ENCODE measurements at regions not wholly inside any gene's neighbourhood (a gene's known extent, or its start where the extent isn't known, plus 50 kb on each side); places are given as distances from the start of the nearest gene placed in this dataset.

DNA sequence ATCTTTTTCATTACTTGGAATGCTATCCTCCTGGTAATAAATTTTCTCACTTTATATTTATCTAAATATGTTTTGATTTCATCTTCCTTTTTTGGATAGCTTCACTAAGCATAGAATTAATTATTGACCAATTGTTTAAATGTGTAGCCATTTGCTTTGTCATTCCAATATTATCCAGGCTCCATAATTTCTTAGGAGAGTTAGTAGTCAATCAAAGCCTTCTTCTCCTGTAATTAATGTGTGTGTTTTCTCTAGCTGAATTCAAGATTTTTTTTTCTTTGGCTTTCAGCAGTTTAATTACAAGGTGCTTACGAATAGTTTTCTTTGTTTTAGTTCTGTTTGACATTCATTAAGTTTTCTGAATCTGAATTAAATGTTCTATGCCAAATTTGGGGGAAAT, 545.9 kb upstream of the CELF2 start:
- Histone ChIP-seq H3K9me3 (0 out of 2 replicates have a peak, but pooled peaks cover 6% of the 10 kb centered on the region), H3K27me3 (replicated peaks; ENCODE audit: control insufficient read depth, insufficient read depth, low read length) (no peaks in the 10 kb centered on the region), H3K4me1 (peaks cover 8% of the 10 kb centered on the region), H3K4me3 (ENCODE audit: low read depth, low read length) (no peak overlapping the region), H3K36me3 (ENCODE audit: control insufficient read depth, insufficient read depth, low read length) (no peaks in the 10 kb centered on the region)
- Mint-ChIP-seq H3K4me3 (ENCODE audit: unreplicated experiment) (no peak overlapping the region), H3K9me3 (ENCODE audit: unreplicated experiment) (no peaks in the 10 kb centered on the region), H3K4me1 (ENCODE audit: low read depth, unreplicated experiment) (no peaks in the 10 kb centered on the region), H3K27ac (ENCODE audit: unreplicated experiment) (no peak overlapping the region), H3K36me3 (ENCODE audit: insufficient read depth, unreplicated experiment) (no peaks in the 10 kb centered on the region), H3K27me3 (ENCODE audit: insufficient read depth, unreplicated experiment) (no peaks in the 10 kb centered on the region)
- ChIA-PET CTCF (no interaction called here), POLR2A (no interaction called here)
- TF ChIP-seq, protein P1, sequence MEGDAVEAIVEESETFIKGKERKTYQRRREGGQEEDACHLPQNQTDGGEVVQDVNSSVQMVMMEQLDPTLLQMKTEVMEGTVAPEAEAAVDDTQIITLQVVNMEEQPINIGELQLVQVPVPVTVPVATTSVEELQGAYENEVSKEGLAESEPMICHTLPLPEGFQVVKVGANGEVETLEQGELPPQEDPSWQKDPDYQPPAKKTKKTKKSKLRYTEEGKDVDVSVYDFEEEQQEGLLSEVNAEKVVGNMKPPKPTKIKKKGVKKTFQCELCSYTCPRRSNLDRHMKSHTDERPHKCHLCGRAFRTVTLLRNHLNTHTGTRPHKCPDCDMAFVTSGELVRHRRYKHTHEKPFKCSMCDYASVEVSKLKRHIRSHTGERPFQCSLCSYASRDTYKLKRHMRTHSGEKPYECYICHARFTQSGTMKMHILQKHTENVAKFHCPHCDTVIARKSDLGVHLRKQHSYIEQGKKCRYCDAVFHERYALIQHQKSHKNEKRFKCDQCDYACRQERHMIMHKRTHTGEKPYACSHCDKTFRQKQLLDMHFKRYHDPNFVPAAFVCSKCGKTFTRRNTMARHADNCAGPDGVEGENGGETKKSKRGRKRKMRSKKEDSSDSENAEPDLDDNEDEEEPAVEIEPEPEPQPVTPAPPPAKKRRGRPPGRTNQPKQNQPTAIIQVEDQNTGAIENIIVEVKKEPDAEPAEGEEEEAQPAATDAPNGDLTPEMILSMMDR (IDR thresholded peaks at IDR 0.05; ENCODE audit: insufficient read depth in 1 of 2, low read depth in 1 of 2, low read length in 1 of 2, severe bottlenecking in 1 of 2, unreplicated experiment in 1 of 2) = no peak
- DNase-seq = no peak
- intact Hi-C loops (cut with micrococcal nuclease; ENCODE audit: unreplicated experiment) = no loop called here
- no TSS peak for BruUV-seq (replicated peaks)

DNA sequence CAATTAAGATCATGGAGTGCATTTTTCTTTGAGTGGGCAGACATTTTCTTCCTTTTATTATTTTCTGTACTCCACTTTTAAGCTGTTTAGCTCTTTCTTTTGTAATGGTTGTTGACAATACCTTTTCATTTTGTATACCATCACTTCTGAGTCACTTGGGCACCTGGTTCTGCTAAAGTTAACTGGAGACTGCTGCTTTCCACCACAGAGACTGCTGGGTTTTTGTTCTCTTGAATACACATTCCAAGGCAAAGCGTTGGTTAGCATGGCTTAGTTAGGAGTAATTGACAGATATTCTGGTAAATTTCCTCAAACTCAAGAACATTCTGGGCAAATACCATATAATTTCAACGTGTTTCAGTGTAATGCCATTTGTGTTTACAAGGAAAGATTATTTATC, 541.9 kb upstream of the CELF2 start:
- Mint-ChIP-seq H3K9me3 (ENCODE audit: unreplicated experiment) (no peaks in the 10 kb centered on the region), H3K27me3 (ENCODE audit: insufficient read depth, unreplicated experiment) (no peaks in the 10 kb centered on the region), H3K4me1 (ENCODE audit: low read depth, unreplicated experiment) (peaks cover 7% of the 10 kb centered on the region), H3K4me3 (ENCODE audit: unreplicated experiment) (no peak overlapping the region), H3K27ac (ENCODE audit: unreplicated experiment) (no peak overlapping the region), H3K36me3 (ENCODE audit: insufficient read depth, unreplicated experiment) (no peaks in the 10 kb centered on the region)
- no peaks in the 10 kb centered on the region for H3K27me3 ChIP-seq (replicated peaks; ENCODE audit: control insufficient read depth, insufficient read depth, low read length)
- intact Hi-C loops (cut with micrococcal nuclease; ENCODE audit: unreplicated experiment) = no loop called here
- ChIA-PET POLR2A (no interaction called here), CTCF (no interaction called here)
- no peaks in the 10 kb centered on the region for H3K36me3 ChIP-seq (ENCODE audit: control insufficient read depth, insufficient read depth, low read length)
- no peak for DNase-seq
- no peak overlapping the region for H3K4me3 ChIP-seq (ENCODE audit: low read depth, low read length)
- H3K4me1 ChIP-seq = peaks cover 8% of the 10 kb centered on the region
- BruUV-seq (replicated peaks) = no TSS peak
- TF ChIP-seq, protein P1 (IDR thresholded peaks at IDR 0.05; ENCODE audit: insufficient read depth in 1 of 2, low read depth in 1 of 2, low read length in 1 of 2, severe bottlenecking in 1 of 2, unreplicated experiment in 1 of 2) = no peak
- H3K9me3 ChIP-seq = 0 out of 2 replicates have a peak, but pooled peaks cover 5% of the 10 kb centered on the region

DNA sequence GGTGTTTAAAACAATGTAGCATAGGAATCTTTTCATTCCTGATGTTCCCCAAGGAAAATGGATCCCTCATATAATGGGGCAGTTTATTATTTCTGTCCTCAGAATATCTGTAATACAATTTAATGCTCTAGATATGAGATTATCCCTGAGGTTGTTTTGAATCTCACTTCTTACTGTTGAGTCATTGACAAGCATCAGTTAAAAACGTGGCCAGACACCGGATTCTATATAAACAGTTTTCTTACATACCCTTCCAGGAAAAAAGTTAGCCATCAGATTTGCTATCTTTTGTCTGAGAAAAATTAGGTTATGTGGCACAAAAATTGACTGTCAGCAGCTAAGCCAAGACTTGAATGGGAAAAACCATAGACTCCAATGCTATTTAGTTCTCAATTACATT, 539.8 kb upstream of the CELF2 start:
- intact Hi-C loops (cut with micrococcal nuclease; ENCODE audit: unreplicated experiment) = no loop called here
- POLR2A ChIA-PET = no interaction called here

More for the DNA sequence above, 539.8 kb upstream of the CELF2 start:
- Mint-ChIP-seq H3K4me3 (ENCODE audit: unreplicated experiment) (no peak overlapping the region), H3K27ac (ENCODE audit: unreplicated experiment) (no peak overlapping the region), H3K4me1 (ENCODE audit: low read depth, unreplicated experiment) (peaks cover 11% of the 10 kb centered on the region), H3K9me3 (ENCODE audit: unreplicated experiment) (no peaks in the 10 kb centered on the region), H3K27me3 (ENCODE audit: insufficient read depth, unreplicated experiment) (no peaks in the 10 kb centered on the region), H3K36me3 (ENCODE audit: insufficient read depth, unreplicated experiment) (no peaks in the 10 kb centered on the region)
- TF ChIP-seq, protein P1 (IDR thresholded peaks at IDR 0.05; ENCODE audit: insufficient read depth in 1 of 2, low read depth in 1 of 2, low read length in 1 of 2, severe bottlenecking in 1 of 2, unreplicated experiment in 1 of 2) = no peak
- no TSS peak for BruUV-seq (replicated peaks)
- 0 out of 2 replicates have a peak, but pooled peaks cover 3% of the 10 kb centered on the region for H3K9me3 ChIP-seq
- no peaks in the 10 kb centered on the region for H3K27me3 ChIP-seq (replicated peaks; ENCODE audit: control insufficient read depth, insufficient read depth, low read length)
- peaks cover 4% of the 10 kb centered on the region; the same call in 1 of the 2 replicates for H3K4me1 ChIP-seq
- H3K4me3 ChIP-seq (ENCODE audit: low read depth, low read length) = no peak overlapping the region
- H3K36me3 ChIP-seq (ENCODE audit: control insufficient read depth, insufficient read depth, low read length) = no peaks in the 10 kb centered on the region
- CTCF ChIA-PET = no interaction called here
- no peak for DNase-seq
